ENCODE measurements at regions not wholly inside any gene's neighbourhood (a gene's known extent, or its start where the extent isn't known, plus 50 kb on each side); places are given as distances from the start of the nearest gene placed in this dataset.
"Not testable (repeated sequence)": the region's sequence is repeated elsewhere in the genome, so short reads cannot be mapped to it uniquely, and the experiment has no call there.

DNA sequence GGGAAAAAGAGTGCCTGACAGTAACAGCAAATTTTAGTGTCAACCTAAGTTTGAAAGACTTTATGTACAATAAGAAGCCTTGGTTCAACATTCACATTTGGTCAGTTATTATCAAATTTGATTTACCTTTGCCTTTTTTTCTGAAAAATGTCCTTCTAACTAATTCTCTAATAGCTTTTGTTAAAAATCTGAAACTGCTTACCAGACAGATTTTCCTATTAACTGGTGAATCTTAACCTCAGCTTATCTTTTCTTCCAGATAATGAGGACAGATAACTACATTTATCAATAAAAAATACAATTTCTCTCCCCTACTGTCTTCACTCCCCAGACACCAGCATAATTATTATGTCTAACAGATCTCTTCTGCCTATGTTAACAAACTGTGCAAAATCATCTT is 988.5 kb downstream of the CDH18 start:
- no peak for DNase-seq

DNA sequence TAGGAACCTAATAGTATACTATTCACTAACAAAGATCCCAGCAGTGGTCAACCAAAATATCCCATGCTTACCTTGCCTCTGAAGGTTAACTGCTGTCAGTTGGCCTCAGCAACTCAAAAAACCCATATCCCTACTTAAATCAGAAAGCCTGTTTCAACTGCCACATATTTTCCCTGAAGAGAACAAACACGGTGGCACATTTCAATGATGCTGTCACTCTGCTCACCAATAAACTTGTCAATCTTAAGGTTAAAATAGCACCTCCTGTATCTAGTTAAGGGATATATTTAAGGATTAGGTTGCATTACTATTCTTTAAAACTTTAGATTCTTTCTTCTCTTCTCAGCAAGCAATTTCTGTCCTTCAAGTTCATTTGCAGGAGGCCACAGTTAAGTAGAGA is 986.9 kb downstream of the CDH18 start:
- DNase-seq, result no peak

DNA sequence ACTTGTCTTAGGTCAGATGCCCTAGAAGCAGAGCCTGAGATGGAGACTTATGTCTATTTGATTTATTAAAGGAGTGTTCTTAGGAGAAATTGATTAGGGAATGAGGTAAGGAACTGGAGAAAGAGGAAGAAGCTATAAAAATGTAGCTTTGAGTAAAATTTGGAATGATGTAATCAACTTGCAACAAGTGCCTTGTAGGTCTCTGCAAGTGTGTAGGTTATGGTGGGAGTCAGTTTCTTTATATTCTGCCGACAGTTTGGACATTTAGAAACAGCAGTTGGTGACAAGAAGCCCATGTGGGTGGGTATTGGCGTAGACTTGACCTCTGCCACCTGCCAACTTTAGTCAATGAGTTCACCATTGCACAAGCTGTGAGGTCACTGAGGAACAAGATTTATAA is 986.5 kb downstream of the CDH18 start:
- no peak for DNase-seq

GRCh38 chr5:19002111-19002510 is 985.9 kb downstream of the CDH18 start:
- no peak for DNase-seq

DNA sequence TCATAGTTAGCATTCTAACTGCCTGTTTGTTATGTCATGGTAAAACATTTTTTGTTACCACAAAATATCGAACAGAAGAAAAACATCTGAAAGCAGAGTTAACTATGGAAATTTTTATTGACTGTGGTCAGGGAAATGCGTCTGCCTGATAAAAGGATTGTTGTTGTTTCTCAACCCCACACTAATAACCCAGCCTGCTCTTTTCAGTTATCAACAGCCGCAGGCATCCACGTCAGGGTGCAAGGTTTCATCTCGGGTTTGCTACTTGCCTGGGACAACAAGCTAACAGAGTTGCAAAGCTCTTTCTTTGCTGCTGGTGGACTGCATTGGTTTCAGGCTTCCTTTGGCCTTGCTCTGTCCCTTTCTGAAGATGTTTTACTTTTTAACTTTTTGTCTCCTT is 969.2 kb downstream of the CDH18 start:
- DNase-seq, result no peak

GRCh38 chr5:19031491-19031890 is 956.5 kb downstream of the CDH18 start:
- no peak for DNase-seq

GRCh38 chr5:19035816-19036215 is 952.2 kb downstream of the CDH18 start:
- no peak for DNase-seq

- no peak for DNase-seq
Observed at GRCh38 chr5:19042106-19042505, 945.9 kb downstream of the CDH18 start.

GRCh38 chr5:19044311-19044710 is 943.7 kb downstream of the CDH18 start:
- DNase-seq, result no peak

DNA sequence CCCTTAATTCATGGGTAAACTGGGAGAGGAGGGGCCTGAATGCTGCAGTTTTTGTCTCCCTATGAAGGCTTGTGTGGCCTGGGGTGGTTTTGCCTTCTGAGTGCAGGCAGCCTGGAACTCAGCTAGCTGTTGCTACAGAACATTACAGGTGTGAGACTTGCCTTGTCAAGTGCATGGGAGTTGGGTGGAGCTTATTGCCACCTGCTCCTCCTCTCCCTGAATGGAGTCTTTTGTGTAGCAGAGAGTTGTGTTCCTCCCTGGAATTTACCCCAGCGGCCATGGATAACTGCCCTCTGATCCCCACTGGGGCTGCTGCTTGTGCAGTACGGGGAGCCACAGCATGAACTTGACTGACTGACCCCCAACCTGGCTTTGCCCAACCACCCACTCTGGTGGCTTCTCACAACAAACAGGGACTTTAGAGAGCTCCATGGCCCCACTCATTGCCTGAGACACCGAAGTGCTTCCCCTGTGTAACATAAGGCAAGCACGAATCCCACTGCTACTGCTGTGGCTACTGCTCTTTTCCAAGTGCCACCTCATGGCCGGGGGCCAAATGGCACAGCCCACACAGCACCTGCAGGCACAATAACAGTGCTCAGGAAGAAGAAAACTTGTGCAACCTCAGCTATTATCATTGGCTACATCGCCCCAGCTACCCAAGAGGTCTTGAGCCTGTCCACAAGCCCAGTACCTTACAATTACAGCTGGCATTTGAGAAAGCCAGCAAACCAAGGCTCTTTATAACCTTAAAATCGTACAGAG is 942.9 kb downstream of the CDH18 start:
- no peak for DNase-seq

GRCh38 chr5:19047277-19047676 is 940.7 kb downstream of the CDH18 start:
- DNase-seq, result no peak

GRCh38 chr5:19048726-19049125 is 939.3 kb downstream of the CDH18 start:
- DNase-seq, result no peak

DNA sequence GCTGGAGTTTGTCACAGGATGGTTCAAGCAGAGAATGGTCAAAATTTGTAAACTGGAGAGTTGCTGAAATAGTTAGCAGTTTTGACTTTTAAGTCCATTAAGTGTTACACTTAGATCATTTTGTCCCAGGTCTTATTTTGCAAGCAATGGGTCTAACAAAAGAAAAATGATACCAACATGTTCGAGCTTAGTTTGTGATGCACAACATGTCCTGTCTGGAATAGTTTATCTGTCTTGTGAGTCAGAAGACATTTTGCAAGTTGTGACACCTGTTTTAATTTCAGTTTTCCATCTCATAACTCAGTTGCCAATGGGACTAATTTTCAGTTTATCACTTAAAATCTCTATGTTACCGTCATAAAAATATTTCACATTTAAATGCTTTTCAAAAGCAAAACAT is 929.8 kb downstream of the CDH18 start:
- DNase-seq, result no peak

- no peak for DNase-seq
Observed at GRCh38 chr5:19064094-19064493, 923.9 kb downstream of the CDH18 start.

DNA sequence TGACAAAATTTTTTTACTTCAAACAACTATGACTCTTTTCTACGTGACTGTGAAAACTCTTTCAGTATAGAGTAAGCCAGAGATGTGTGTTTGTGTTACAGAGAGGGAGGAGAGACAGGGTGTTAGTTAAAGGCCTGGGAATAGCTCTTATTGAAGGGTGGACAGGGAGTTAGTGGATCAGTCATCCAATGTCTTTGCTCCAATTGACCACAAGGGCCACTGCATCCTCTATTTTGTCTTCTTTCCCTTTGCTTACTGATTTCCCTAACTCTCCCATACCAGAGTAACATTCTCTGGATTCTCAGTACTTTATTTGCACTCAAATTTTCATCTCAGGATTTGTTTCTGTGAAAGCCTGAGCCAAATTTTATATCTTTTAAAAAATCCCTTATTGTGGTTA is 920.3 kb downstream of the CDH18 start:
- DNase-seq, result no peak

GRCh38 chr5:19098434-19098833 is 889.6 kb downstream of the CDH18 start:
- no peak for DNase-seq

DNA sequence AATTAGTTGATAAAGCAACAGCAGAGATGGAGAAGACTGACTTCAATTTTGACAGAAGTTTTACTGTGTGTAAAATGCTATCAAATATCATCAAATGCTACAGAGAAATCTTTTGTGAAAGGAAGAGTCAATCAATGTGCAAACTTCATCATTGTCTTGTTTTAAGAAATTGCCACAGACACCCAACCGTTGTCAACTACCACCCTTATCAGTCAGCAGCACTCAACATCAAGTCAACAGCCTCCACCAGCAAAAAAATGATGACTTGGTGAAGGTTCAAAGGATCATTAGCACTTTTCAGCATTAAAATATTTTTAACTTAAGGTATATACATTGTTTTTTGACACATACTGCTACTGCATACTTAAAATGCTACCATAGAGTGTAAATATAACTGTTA is 888.8 kb downstream of the CDH18 start:
- no peak for DNase-seq

DNA sequence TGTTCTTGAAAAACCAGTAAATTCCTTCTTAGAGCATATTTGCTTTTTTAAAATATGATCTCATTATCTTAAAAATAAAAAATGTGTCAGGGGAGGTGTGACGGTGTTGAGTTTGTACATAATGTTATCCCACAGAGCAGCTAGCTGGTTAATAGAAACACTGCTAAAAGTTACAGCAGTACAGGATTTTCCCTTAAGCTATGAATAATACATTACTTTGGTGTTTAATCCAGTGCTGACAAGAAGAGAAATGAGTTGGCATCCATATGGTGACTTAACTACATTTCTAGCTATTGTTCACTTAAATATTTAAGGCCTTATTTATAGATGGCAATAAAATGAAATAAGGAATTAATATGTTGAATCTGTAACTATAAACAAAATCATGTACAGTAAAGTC is 883.1 kb downstream of the CDH18 start:
- DNase-seq, result no peak

GRCh38 chr5:19122923-19123322 is 865.1 kb downstream of the CDH18 start:
- DNase-seq, result no peak

DNA sequence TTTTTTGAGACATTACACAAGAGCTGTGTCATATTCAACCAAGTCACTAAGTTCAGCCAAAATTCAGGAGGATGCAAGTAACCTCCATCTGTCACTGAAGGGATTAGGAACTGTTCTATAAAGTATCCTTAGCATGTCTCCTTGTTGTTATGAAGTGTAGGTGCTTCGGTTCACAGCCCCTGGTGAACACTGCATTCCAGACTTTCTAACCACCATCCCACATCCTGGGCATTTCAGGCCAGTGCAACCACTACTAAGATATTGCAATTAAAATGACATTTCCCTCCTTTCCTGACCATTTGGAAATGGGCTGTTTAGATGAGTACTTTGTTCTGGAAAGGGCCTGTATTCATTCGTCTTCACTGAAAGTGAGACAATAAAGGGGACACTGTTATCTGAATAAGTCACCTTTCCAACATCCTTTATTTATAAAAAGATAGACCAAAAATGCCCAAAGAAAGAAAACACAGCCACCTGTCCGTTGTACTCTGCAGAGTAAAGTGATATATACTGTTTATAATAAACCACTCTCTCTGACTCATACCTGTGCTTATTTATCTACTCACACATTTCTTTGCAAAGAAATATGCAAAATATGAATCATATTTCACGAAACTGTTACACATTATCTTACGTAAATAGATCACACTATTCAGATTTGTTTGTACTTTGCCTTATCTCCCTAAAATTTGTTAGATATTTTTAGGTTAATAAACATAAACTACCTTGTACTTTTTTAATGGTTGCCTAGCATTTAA is 861.9 kb downstream of the CDH18 start:
- no peak for DNase-seq

- no peak for DNase-seq
Observed at GRCh38 chr5:19140276-19140675, 847.7 kb downstream of the CDH18 start.

DNA sequence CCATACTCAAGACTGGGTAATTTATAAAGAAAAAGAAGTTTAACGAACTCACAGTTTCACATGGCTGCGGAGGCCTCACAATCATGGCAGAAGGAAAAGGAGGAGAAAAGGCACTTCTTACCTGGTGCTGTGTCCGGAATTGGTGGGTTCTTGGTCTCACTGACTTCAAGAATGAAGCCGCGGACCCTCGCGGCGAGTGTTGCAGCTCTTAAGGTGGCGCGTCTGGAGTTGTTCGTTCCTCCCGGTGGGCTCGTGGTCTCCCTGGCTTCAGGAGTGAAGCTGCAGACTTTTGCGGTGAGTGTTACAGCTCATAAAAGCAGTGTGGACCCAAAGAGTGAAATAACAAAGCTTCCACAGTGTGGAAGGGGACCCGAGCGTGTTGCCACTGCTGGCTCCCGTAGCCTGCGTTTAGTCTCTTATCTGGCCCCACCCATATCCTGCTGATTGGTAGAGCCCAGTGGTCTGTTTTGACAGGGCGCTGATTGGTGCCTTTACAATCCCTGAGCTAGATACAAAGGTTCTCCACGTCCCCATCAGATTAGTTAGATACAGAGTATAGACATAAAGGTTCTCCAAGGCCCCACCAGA is 846.0 kb downstream of the CDH18 start:
- not testable (repeated sequence) for DNase-seq

GRCh38 chr5:19142713-19143414 is 845.1 kb downstream of the CDH18 start:
- DNase-seq, result not testable (repeated sequence)

- DNase-seq, result no peak
Observed at GRCh38 chr5:19143935-19144334, 844.1 kb downstream of the CDH18 start.

All from femur (tissue), 1 donor.